ENCODE measurements at regions not wholly inside any gene's neighbourhood (a gene's known extent, or its start where the extent isn't known, plus 50 kb on each side); places are given as distances from the start of the nearest gene placed in this dataset.
"Not testable (repeated sequence)": the region's sequence is repeated elsewhere in the genome, so short reads cannot be mapped to it uniquely, and the experiment has no call there.

- H3K27me3 ChIP-seq (ENCODE audit: insufficient read depth, low read depth, severe bottlenecking) = peaks cover 33% of the 10 kb centered on the region
- no peak for DNase-seq
- no peak overlapping the region for H3K4me3 ChIP-seq (ENCODE audit: low read depth, low read length)
- TF ChIP-seq CTCF (IDR thresholded peaks at IDR 0.05; ENCODE audit: low read depth, low read length) = no peak
- no peak overlapping the region for H3K27ac ChIP-seq
- no peaks in the 10 kb centered on the region for H3K9me3 ChIP-seq (ENCODE audit: severe bottlenecking)
- no peaks in the 10 kb centered on the region for H3K36me3 ChIP-seq
Measured at GRCh38 chrX:140229191-140229590, 263.9 kb upstream of the CXorf66 start.

GRCh38 chrX:140226037-140226436 lies 260.7 kb upstream of the CXorf66 start:
- not testable (repeated sequence) for H3K36me3 ChIP-seq; H3K4me3 ChIP-seq (ENCODE audit: low read depth, low read length); H3K27ac ChIP-seq; H3K9me3 ChIP-seq (ENCODE audit: severe bottlenecking); DNase-seq
- H3K27me3 ChIP-seq (ENCODE audit: insufficient read depth, low read depth, severe bottlenecking) = peaks cover 17% of the 10 kb centered on the region

- H3K27me3 ChIP-seq (ENCODE audit: insufficient read depth, low read depth, severe bottlenecking); H3K27ac ChIP-seq; H3K36me3 ChIP-seq; H3K9me3 ChIP-seq (ENCODE audit: severe bottlenecking); DNase-seq; H3K4me3 ChIP-seq (ENCODE audit: low read depth, low read length): not testable (repeated sequence)
Measured at GRCh38 chrX:140215894-140216293, 250.6 kb upstream of the CXorf66 start.

GRCh38 chrX:140214518-140214917 lies 249.2 kb upstream of the CXorf66 start:
- H3K27me3 ChIP-seq (ENCODE audit: insufficient read depth, low read depth, severe bottlenecking); DNase-seq: not testable (repeated sequence)

GRCh38 chrX:140206657-140207056 lies 241.3 kb upstream of the CXorf66 start:
- H3K27ac ChIP-seq = no peak overlapping the region
- H3K9me3 ChIP-seq (ENCODE audit: severe bottlenecking) = no peaks in the 10 kb centered on the region
- no peak overlapping the region for H3K4me3 ChIP-seq (ENCODE audit: low read depth, low read length)
- no peak for TF ChIP-seq CTCF (IDR thresholded peaks at IDR 0.05; ENCODE audit: low read depth, low read length)
- no peaks in the 10 kb centered on the region for H3K36me3 ChIP-seq
- DNase-seq = no peak
- H3K27me3 ChIP-seq (ENCODE audit: insufficient read depth, low read depth, severe bottlenecking) = peaks cover 10% of the 10 kb centered on the region

More at GRCh38 chrX:140214518-140214917, 249.2 kb upstream of the CXorf66 start:
- H3K36me3 ChIP-seq; H3K27ac ChIP-seq; H3K4me3 ChIP-seq (ENCODE audit: low read depth, low read length); H3K9me3 ChIP-seq (ENCODE audit: severe bottlenecking): not testable (repeated sequence)

GRCh38 chrX:140190441-140191108 lies 225.3 kb upstream of the CXorf66 start:
- H3K36me3 ChIP-seq = no peaks in the 10 kb centered on the region
- H3K27me3 ChIP-seq (ENCODE audit: insufficient read depth, low read depth, severe bottlenecking) = peaks cover 50% of the 10 kb centered on the region
- no peaks in the 10 kb centered on the region for H3K9me3 ChIP-seq (ENCODE audit: severe bottlenecking)
- H3K27ac ChIP-seq = no peak overlapping the region
- DNase-seq = no peak
- TF ChIP-seq CTCF (IDR thresholded peaks at IDR 0.05; ENCODE audit: low read depth, low read length) = no peak
- H3K4me3 ChIP-seq (ENCODE audit: low read depth, low read length) = no peak overlapping the region

GRCh38 chrX:140180585-140180984 lies 215.3 kb upstream of the CXorf66 start:
- Histone ChIP-seq H3K4me3 (ENCODE audit: low read depth, low read length) (no peak overlapping the region), H3K9me3 (ENCODE audit: severe bottlenecking) (no peaks in the 10 kb centered on the region), H3K27ac (no peak overlapping the region), H3K36me3 (no peaks in the 10 kb centered on the region), H3K27me3 (ENCODE audit: insufficient read depth, low read depth, severe bottlenecking) (peaks cover 24% of the 10 kb centered on the region)
- DNase-seq = no peak
- no peak for TF ChIP-seq CTCF (IDR thresholded peaks at IDR 0.05; ENCODE audit: low read depth, low read length)

All from WERI-Rb-1 (cell line).